Choroid plexus epithelial cell (primary cell): ENCODE measurements at regions not wholly inside any gene's neighbourhood (a gene's known extent, or its start where the extent isn't known, plus 50 kb on each side); places are given as distances from the start of the nearest gene placed in this dataset.

Source experiments
- DNase-seq: peaks from one replicate; pipeline ENCODE4 v3.0.0-alpha.2; 2010; ENCODE audit warnings: low read depth
- H3K4me3 ChIP-seq: 2 replicates; pipeline ENCODE4 v1.5.1; 2011; ENCODE audit warnings: low read depth, mild to moderate bottlenecking, control low read depth, low read length, moderate library complexity
- TF ChIP-seq, protein P1 (sequence below): conservative IDR thresholded peaks from 2 replicates; pipeline ENCODE4 v1.5.1; 2011; ENCODE audit warnings: low read depth, mild to moderate bottlenecking, control low read depth, inconsistent platforms, low read length, moderate library complexity

DNA sequence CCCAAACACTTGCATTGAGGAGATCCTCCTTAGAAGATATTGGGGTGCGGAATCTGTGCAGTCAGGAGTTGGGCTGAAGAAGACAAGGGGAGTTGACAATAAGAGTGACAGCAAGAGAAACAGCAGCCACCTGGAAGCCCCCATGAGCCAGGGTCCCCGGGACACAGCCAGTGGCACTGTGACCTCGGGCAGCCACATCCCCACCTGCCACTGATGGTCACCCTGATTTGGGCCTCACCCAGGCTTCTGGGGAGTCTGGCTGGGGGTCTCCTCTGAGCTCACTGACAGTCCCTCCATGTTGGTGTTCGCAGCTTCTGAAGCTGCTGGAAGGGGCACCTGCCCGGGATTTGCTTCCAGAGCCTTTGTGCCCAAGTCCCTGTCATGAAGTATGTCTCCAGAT is 123.5 kb downstream of the TTLL2 start:
- TF ChIP-seq, protein P1, sequence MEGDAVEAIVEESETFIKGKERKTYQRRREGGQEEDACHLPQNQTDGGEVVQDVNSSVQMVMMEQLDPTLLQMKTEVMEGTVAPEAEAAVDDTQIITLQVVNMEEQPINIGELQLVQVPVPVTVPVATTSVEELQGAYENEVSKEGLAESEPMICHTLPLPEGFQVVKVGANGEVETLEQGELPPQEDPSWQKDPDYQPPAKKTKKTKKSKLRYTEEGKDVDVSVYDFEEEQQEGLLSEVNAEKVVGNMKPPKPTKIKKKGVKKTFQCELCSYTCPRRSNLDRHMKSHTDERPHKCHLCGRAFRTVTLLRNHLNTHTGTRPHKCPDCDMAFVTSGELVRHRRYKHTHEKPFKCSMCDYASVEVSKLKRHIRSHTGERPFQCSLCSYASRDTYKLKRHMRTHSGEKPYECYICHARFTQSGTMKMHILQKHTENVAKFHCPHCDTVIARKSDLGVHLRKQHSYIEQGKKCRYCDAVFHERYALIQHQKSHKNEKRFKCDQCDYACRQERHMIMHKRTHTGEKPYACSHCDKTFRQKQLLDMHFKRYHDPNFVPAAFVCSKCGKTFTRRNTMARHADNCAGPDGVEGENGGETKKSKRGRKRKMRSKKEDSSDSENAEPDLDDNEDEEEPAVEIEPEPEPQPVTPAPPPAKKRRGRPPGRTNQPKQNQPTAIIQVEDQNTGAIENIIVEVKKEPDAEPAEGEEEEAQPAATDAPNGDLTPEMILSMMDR: no peak
- no peak overlapping the region for H3K4me3 ChIP-seq
- DNase-seq: no peak

DNA sequence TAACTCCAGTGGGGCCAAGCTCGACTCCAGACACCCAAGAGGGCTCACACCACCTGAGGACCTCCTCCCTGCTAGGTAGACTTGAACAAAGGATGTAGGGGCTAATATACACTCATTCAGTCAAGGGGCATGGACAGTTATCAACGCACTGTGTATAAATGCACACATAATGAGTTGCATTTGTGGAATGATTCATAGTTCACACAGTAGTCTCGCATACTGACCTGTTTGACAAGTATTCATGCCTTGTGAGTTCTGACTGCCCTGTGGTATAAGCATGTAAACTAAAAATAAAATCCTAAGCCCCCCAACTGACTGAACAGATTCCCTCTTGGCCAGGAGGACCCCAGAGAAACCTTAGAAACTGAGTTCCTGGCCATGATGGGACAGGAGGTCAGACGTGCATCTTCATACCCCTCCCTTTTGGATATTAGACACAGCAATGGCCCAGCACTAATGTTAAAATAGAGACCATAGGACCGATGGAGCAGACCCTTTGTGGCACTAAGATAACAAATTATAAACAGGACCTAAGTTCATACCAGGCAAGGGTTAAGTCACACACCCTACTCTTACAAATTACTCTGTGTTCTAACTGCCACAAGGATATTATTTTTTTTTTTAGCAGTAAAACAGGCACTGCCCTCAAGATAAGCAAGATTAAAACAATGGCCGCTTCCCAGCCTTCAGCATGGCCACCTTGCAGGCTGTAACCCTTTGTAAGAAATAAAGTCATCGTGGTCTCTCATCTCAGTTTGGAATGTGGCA is 124.4 kb downstream of the TTLL2 start:
- no peak for DNase-seq
- H3K4me3 ChIP-seq: no peak overlapping the region
- TF ChIP-seq, protein P1: no peak

DNA sequence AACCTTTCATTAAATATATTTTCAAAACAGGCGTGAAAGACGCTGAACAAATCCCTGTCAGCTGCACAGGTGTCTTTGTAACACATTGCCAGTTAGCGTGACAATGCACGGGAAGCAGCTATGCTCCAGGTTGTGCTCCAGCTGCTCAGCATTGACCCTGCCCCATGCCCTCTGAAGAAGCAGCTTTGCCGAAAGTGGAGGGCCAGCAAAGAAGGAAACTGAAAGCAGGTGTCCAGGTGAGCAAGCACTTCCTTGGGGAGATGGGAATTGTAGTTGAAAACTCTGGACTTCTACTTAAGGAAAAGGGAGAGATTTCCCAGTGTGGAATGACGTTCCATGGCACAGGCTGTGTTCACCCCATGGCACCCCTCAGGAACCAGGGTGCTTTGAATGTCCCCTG is 125.7 kb downstream of the TTLL2 start:
- TF ChIP-seq, protein P1: no peak
- DNase-seq: no peak
- H3K4me3 ChIP-seq: no peak overlapping the region

DNA sequence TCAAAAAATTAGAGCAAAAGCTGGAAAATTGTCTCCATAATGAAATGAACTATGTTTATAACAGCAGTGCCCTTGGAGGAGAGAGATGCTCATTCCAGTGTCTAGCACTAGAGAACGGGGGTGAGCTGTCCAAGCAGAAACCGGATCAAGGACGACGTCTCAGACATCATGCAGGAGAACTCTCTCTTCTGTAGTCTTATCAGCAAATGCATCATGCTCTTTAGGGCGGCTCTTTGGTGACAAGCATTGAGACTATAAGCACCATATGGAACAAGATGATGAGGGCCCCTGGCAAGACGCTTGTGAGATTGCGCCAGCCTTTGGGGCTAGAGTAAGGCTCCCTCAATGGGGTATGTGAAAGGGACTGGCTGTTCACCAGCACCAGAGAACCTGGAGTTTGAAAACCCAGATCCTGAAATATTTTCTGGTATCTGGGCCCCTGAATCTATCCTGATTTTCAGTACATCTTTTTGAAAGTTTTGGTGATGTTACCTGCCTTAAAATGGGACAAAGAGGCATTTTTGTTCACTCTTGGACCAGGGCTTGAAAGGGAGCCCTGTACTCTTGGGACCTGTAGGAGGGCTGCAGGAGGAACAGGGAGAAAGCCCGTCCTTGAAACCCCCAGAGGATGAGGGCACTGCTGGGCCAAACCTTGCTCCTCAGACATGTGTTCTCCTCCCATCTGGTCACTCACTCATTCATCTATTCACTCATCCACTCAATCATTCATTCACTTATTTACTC is 127.6 kb downstream of the TTLL2 start:
- DNase-seq: no peak
- no peak overlapping the region for H3K4me3 ChIP-seq
- TF ChIP-seq, protein P1: no peak

DNA sequence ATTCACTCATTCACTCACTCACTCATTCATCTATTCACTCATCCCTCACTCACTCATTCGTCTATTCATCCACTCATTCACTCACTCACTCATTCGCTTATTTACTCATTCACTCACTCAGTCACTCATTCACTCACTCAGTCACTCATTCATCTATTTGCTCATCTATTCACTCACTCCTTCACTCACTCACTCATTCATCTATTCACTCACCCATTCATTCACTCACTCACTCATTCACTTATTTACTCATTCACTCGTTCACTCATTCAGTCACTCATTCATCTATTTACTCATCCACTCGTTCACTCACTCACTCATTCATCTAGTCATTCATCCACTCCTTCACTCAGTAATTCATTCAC is 128.2 kb downstream of the TTLL2 start:
- TF ChIP-seq, protein P1: no peak
- DNase-seq: no peak
- no peak overlapping the region for H3K4me3 ChIP-seq

DNA sequence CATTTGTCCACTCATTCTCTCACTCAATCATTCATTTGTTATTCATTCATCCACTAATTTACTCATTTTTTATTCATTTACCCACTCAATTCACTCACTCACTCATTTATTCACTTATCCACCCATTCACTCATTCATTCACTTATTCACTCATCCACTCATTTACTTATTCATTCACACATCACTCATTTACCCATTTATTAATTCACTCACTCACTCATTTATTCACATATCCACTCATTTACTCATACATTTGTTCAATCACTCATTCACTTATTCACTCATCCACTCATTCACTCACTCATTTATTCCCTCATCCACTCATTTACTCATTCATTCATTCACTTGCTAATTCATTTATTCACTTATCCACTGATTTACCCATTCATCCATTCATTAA is 129.1 kb downstream of the TTLL2 start:
- no peak overlapping the region for H3K4me3 ChIP-seq
- no peak for DNase-seq
- TF ChIP-seq, protein P1: no peak

- DNase-seq: no peak
- TF ChIP-seq, protein P1: no peak
- H3K4me3 ChIP-seq: no peak overlapping the region
These were observed 130.5 kb downstream of the TTLL2 start for GRCh38 chr6:167455371-167455770.
